ENCODE measurements at regions not wholly inside any gene's neighbourhood (a gene's known extent, or its start where the extent isn't known, plus 50 kb on each side); places are given as distances from the start of the nearest gene placed in this dataset.

- no peak for DNase-seq
Measured at GRCh38 chr2:196362973-196363549, 191.7 kb upstream of the STK17B start.

GRCh38 chr2:196365145-196365544 lies 193.8 kb upstream of the STK17B start:
- DNase-seq = no peak

- DNase-seq = no peak
Measured at GRCh38 chr2:196365923-196366322, 194.5 kb upstream of the STK17B start.

GRCh38 chr2:196367633-196368032 lies 196.3 kb upstream of the STK17B start:
- no peak for DNase-seq

GRCh38 chr2:196368546-196369225 lies 197.3 kb upstream of the STK17B start:
- no peak for DNase-seq

GRCh38 chr2:196369967-196370366 lies 198.6 kb upstream of the STK17B start:
- DNase-seq = no peak

- no peak for DNase-seq
Measured at GRCh38 chr2:196370381-196370780, 199.0 kb upstream of the STK17B start.

GRCh38 chr2:196372276-196372809 lies 201.0 kb upstream of the STK17B start:
- no peak for DNase-seq

GRCh38 chr2:196372811-196373664 lies 201.7 kb upstream of the STK17B start:
- no peak for DNase-seq

- peak; percentile 29 for DNase-seq
Measured at GRCh38 chr2:196376984-196377877, 205.9 kb upstream of the STK17B start.

- no peak for DNase-seq
Measured at GRCh38 chr2:196379600-196379999, 208.2 kb upstream of the STK17B start.

GRCh38 chr2:196380098-196380497 lies 208.7 kb upstream of the STK17B start:
- no peak for DNase-seq

- no peak for DNase-seq
Measured at GRCh38 chr2:196380575-196380974, 209.2 kb upstream of the STK17B start.

GRCh38 chr2:196381464-196381863 lies 210.1 kb upstream of the STK17B start:
- DNase-seq = no peak

- no peak for DNase-seq
Measured at GRCh38 chr2:196383799-196384198, 212.4 kb upstream of the STK17B start.

- DNase-seq = no peak
Measured at GRCh38 chr2:196384729-196385128, 213.4 kb upstream of the STK17B start.

GRCh38 chr2:196389670-196390069 lies 218.3 kb upstream of the STK17B start:
- no peak for DNase-seq

GRCh38 chr2:196390243-196391148 lies 219.1 kb upstream of the STK17B start:
- no peak for DNase-seq

- DNase-seq = no peak
Measured at GRCh38 chr2:196391149-196391479, 219.7 kb upstream of the STK17B start.

- no peak for DNase-seq
Measured at GRCh38 chr2:196399096-196399495, 227.7 kb upstream of the STK17B start.

Measured in stimulated activated naive CD4-positive, alpha-beta T cell treated with Interleukin-2 at 50 U/mL for 16 hours (primary cell).